CD1c-positive myeloid dendritic cell (primary cell): ENCODE measurements at regions not wholly inside any gene's neighbourhood (a gene's known extent, or its start where the extent isn't known, plus 50 kb on each side); places are given as distances from the start of the nearest gene placed in this dataset.

Source experiments
- DNase-seq: peaks from one replicate; pipeline ENCODE4 v3.0.0-alpha.2; 2016; ENCODE audit errors: extremely low spot score

DNA sequence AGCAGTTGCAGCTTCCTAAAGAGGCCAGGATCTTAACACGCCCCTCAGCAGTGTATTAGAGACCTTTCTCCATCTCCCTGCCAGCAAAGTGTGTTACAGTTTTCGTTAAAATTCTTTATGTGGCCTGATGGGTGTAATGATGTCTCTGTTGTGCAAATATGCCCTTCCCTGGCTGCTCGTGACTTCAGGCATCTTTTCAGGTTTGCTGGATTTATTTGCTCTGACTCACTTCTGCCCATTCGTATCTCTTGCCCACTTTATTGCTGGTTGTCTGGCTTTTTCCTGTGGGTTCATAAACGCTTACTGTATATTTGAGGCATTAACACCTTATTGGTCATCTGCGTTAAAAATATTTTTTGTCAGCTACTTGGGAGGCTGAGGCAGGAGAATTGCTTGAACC, 134.5 kb downstream of the ASB1 start:
- no peak for DNase-seq

DNA sequence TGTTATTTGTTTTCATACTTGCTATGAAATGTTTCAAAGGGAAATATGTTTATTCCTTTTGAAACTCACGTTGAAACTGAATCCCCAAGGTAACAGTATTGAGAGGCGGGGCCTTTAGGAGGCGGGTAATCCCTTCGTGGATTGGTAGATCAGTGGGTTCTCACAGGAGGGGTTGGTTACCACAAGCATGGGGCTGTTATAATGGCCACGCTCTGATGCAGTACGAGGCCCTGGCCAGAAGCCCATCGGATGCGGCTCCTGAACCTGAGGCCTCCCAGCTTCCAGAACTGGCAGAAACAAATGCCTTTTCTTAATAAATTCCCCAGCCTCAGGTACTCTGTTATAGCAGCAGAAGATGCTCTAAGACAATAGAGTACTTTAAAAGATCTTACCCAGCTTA, 135.7 kb downstream of the ASB1 start:
- DNase-seq: no peak

DNA sequence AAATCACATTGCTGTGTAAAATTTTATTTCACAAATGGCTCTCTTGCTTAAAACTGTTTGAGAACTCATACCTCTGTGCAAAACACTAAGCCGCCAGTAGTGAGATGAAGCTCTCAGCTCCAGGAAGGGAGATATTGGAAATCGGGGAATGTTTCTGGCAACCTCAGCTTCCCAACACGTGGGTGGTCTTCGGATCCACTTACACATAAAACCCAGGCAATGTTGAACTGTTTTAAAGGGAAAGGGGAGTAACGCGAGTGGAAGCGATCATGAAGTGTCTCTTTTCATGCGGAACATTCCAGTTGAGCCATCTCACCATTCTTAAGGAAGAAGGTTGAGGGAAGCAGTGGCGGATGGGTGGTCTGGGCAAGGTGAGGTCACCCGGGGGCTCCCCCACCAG, 136.8 kb downstream of the ASB1 start:
- DNase-seq: no peak

DNA sequence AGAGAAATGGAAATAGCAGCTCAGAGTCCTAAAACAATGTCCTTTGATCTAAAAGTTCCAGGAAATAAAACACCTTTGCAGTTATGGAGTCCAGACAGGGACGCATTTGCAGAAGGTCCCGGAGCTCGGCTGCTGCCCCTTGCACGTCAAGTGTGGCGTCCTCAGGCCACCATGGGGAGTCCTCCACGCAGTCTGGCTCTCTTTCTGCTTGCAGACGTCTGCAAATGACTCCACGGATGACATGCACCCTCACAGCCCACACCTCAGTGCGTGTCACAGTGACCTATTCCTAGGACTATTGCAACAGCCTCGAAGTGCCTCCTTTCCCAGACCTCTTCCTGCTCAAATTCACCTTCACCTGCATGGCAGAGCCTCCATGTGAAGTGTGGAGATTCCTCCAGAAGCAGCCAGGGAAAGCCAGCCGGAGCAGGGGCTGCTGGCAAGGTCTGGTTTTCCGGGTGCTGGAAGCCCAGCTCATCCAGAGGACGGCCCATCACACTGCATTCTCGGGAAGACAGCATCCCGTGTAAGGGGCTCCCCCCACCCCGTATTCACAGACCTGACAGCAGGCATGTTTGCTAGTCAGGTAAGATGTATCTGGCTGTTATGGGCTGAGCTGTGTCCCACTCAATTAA, 137.7 kb downstream of the ASB1 start:
- DNase-seq: no peak

DNA sequence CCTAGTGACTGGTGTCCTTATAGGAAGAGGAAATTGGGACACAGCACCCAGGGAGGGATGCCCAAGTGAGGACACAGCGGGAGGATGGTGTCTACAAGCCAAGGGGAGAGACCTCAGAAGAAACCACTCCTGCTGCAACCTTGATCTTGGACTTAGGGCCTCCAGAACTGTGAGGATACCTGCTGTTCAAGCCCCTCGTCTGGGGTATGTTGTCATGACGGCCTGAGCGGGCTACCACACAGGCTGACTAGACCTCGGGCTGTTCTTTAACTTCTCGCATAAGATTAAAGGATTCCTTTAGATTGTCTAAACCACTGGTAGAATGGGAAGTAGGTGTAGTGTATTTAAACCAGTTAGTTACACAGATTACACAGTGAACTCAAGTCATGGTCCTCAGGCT, 138.3 kb downstream of the ASB1 start:
- no peak for DNase-seq

DNA sequence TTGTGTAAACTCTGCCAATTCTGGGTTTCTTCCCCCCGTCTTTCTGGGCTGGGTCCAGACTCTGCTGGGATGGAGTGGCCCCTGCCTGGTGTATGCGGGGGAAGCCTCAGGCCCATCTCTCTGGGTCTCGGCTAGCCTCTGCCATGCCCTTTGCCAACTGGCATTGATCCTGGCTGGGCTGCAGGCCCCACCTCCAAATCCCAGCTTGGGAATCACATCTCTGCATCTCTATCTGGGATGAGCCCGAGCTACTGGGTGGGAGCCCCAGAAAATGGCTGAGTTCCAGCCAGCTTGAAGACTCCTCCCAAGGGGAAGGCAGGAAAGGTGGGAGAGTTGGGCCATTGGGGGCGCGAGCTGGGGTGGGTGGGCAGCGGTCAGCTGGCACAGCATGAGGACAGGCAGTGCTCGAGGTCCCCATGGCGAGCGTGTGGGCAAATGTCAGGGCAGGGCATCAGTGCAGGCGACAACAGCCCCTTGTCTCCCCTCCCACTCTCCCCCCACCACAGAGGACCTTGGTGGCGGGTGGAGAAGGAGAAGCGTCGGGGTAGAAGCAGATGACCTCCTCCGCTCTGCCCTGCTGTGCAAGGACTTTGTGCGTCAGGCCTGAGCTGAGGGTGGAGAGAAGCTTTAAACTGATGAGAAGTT, 139.4 kb downstream of the ASB1 start:
- DNase-seq: no peak

DNA sequence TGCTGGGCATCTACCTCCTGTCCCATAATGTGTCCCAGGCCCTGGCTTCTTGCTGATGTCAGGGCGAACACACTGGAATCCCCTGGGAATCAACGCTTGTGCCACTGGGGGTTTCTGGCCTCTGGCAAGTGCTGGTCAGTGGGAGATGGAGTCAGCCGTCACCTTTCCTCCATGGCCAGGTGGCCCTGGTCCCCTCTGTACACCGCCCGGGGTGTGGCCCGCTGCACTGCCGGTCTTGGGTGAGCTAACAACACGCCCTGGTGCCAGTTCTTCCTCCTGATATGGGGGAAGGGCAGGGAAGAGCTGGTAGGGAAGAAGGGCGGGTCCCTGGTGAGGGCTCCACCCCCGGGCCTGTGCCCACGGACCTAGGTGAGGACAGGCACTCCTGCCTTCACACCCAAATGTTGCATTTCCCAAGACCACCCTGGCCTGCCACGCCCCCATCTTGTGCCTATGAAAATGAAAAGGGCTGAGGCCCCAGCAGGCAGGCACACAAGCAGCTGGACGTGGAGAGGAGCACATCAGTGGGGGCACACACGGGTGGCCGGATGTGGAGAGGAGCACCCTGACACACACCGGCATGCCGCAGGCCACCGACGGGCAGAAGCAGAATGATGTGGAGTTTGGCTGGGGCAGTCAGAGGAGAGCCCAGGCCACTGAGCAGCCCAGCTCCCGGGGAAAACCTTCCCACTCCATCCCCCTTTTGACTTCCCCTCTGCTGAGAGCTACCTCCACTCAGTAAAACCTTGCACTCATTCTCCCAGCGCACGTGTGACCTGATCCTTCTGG, 140.5 kb downstream of the ASB1 start:
- no peak for DNase-seq

DNA sequence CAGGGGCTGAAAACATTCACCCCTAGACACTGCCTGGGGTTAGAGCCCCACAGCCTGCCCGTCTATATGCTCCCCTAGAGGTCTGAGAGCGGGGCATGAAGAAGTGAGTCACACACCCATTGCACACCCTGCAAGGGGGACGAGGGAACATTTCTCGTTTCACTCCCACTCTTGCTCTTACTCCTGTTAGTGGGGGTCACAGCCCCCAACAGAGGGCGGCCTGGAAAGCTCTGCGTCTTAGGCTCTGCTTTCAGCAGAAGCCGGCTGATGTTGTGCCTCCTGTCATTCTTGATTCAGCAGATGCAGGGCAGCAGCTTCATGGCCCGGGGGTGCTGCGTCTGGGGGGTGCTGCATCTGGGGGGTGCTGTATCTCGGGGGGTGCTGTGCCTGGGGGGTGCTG, 141.3 kb downstream of the ASB1 start:
- DNase-seq: no peak

DNA sequence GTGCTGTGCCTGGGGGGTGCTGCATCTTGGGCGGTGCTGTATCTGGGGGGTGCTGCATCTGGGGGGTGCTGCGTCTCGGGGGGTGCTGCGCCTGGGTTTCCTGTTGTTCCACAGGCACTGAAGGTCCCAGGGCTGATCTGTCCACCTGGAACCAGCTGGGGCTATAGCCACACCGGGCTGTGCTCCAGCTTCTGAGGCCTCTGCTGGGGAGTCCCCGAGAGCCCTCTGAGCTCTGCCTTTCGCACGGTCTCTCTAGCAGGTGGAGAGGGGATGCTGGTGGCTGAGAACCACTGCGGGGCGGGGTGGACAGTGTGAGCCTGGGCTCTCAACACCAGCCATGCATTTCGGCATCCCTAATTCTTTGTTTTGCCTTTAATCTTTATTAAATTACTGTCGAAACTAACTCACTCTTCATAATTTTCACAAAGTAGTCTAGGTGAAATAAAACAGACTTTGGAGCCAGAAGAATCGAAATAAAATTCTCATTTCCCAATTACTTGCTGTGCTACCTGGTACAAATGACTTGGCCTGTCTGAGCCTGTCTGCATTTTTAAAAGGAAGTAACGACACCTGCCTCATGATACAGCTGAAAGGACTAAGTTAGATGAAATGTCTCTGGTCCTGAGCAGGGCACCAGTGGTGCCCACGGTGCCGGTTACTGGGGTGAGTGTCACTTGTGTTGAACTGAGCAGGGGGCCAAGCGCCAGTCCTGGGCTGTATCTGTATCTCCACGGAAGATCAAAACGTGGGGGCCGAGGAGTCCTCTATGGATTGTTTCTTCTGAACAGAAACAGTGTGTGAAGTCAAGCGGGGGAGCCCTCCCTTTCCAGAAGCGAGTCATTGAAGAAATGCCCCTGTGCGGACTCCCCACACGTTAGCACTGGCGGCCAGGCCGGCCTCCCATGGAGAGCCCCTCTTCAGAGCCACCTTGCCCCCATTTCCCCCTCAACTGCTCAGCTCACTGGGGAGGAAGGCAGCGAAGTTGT, 142.0 kb downstream of the ASB1 start:
- DNase-seq: no peak

DNA sequence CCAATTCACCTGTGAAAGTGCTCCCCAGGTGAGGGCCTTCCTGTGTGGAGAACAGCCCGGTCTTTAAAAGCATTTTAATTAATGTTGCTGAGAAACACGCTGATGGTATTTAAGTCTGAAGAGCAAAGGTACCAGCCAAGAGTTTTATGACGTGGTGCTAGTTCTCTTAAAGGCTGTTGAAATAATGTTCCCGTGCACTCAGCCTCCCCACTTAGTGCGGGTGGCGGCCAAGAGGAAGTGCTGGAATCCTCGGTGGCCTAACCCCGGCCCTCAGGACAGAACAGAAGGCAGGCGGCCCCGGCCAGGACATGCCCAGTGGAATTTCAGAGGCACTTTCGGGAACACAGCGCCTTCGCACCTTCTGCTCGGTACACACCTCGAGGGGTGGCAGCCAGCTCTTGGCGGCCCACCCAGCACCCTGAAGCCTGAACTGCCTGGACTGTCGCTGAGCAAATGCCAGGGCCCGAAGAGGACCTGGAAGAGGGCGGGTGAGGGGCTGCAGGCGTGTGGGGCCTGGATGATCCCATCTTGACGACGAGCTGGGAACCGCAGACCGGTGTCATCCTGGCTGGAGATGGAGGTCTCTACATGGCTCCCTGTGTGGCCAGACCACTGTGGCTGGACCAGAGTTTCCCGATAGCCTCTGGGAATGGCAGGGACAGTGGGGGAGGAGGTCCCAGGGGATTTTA, 142.9 kb downstream of the ASB1 start:
- peak; percentile 12 for DNase-seq

DNA sequence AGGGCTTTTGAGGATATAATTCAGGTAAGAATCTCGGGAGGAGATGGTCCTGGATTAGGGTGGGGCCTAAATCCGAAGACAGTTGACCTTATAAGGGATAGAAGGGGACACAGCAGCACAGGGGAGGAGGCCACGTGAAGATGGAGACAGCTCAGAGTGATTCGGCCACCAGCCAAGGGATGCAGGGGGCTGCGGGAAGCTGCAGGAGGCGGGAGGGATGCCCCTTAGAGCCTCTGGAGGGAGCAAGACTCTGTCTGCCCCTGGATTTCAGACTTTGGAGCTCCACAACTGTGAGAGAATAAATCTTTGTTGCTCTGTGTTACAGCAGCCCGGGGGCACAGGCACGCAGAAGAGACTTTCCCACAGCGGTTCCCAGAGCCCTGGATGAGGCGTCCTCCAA, 143.7 kb downstream of the ASB1 start:
- no peak for DNase-seq

DNA sequence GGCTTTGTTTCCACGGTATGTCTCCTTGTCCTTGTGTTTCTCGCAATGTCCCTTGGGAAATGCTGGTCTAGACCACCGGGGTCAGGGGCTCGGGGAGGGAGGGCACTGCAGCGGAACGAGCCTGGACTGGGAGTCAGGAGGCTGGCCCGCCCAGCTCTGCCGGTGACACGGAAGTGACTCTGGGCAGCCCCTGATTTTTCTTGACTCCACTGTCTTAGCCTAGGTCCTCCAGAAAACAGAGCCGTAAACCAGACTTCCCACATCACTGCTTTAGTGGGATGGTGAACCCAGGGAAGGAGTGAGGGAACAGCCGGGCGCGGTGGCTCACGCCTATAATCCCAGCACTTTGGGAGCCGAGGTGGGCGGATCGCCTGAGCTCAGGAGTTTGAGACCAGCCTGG, 144.2 kb downstream of the ASB1 start:
- DNase-seq: no peak

DNA sequence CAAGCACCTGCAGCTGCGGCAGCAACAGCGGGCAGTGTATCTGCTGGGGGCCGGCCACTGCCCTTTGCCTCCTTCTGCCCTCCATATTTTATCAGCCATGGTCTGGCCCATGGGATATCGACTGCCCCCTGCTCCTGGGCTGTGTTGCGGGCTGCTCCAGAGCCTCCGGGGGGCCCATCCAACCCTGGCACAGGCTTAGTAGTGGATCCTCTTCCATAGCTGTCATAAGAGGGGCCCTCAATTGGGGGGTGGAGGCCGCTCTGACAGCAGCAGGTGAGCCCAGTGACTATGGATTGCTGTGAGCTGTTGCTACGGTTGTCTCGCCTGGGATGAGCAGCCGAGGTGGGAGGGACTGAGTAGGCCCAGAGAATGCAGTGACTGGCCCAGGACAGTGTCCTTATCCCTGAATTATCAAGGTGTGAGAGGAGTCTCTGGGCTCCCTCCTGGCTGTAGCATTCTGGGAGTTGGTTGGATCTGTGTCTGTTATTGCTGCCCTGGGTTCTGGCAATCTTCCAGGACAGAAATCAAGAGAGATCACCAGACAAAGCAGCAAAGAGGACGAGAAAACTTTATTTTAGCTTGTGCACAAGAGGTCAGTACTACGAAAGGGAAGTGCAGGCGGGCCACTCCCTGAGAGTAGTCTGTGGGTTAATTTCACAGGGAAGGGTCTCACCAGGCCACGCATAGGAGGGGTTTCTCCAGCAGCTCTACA, 145.1 kb downstream of the ASB1 start:
- DNase-seq: no peak

DNA sequence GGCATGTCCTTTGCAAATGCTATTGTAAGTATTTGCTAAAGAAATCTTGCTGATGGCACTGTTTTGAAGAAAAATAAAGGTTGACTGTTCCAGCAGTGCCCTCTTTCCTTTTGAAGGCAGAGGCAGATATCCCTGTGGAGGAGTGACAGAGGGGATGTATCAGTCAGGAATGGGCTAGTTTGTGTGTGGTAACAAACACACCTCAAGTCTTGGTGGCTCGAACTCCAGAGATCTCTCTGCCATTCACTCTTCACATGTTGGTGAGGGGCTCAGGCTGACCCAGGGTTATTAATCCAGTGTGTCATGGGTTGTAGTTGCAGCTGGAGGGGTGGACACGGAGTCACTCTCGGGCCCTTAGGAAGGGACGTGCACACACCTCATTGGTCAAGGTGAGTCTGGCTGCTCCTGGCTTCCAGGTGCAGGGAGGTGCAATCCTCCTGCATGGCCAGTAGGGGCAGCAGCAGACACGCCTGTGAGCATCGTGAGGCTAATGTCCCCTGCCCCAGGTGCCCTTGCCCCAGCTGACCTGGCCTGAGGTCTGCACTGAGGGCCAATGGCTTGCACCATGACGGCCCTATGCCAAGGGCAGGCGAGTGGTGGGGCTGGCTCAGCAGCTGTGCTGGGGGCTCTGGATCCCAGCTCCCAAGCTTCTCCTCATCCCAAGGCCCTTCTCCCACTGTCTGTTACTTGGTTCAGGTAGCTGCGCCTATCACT, 146.5 kb downstream of the ASB1 start:
- DNase-seq: no peak

DNA sequence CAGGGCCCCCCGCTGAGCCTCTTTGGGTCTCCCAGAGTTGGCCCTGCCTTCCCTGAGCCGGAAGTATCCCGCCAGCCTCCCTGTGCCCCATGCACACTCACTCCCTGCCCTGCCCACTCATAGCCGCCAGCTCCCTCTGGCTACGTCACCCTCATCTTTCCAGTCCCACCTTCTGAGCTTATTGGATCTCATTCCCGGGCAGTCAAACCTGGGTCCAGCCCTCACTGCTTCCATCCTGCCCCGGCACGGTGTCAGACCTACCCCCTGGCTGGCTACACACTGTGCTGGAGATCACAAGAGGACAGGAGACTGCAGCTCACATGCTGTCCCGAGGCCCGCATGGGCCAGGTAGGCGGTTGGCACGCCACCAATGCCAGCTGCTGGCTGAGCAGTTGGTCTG, 147.2 kb downstream of the ASB1 start:
- DNase-seq: no peak

DNA sequence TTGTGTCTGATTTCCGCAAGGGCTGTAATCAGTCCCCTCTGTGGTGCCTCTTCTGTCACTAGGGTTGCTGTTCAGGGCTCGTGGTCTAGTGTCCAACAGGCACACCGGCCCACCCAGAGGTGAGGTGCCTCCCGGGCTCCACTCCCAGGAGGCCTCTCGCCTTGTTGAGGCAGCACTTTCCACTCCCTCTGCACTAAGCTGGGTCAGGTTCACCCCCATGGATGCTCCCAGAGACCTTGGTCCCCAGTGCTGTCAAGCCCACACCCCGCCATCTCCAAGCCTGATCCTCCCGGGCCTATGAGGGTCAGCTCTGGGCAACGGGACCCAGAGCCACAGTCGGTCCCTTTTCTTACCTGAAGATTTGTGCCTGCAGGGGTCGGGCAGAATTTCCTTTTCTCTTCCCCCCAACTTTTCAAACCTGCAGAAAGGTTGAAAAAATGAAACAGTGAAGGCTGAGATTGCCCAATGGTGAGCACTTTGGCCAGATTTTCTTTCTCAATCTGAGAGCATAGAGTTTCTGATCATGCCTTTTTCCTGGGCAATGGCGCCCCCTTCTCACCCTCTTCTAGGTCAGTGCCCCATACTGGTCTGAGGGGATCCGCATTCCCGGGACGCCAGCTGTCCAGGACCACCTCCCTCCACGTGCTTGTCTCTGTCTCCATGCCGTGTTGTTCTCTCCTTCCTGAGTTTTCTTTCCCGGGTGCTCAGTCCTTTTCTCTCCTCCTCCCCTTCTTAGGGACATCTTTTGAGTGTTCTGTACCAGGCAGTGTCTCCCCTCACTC, 148.0 kb downstream of the ASB1 start:
- DNase-seq: no peak

DNA sequence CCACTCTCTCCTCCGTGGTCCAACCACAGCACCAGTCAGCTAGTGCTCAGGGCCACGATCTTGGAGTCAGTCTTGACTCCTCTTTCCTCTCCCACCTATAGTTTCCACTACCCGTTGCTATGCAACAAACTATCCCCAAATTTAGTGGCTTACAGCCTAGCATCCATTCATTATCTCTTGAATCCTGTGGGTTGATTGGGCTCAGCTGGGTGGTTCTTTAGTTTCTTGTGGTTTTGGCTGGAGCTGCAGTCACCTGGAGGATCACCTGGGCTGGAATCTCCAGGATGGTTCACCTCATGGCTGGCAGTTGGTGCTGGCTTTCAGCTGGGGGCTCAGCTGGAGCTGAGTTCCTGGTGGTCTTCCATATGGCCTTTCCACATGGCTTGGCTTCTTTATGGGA, 149.9 kb downstream of the ASB1 start:
- no peak for DNase-seq

DNA sequence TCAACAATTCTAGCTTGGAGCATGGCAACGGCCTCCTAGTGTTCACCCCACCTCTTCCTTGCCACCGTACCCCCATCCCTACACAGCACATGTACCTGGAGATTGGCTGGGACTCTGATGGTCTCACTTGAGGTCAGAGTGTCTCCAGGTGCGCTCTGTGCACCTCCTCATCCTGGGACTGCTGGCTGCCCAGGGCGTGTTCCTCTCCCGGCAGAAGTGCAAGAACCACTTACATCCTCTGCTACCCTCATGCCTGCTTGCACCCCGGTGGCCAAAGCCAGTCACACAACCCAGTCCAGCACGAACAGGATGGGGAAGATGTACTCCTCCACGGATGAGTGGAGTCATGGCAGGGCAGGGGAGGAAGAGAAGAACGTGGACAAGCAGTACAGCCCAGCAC, 151.5 kb downstream of the ASB1 start:
- DNase-seq: no peak

DNA sequence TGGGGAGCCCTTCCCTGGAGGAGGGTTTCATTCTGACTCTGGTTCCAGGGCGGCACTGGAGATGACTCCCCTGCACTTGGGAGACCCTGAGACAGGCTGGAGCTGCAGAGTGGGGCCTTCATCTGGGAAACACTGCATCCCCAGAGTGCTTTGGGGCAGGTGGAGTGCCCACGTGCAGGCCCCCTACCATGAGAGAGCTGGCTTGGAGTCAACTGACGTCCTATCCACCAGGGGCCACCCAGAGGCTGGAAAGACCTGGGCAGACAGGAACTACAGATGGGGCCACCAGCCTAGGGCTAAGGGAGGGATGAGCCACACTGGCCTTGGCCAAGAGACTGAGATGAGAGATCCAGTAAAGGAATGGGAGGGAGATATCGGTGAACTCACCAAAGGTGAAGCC, 153.8 kb downstream of the ASB1 start:
- DNase-seq: no peak
